Fibroblast of lung (primary cell): ENCODE measurements at regions not wholly inside any gene's neighbourhood (a gene's known extent, or its start where the extent isn't known, plus 50 kb on each side); places are given as distances from the start of the nearest gene placed in this dataset.

Experiments
- DNase-seq, 2 donors: peaks; one replicate each; pipeline versions ENCODE4 v3.0.0 to v3.0.0-alpha.2; 2010; ENCODE audit warnings: low read depth in 2 of 2
- H2AFZ ChIP-seq: 2 replicates; pipeline ENCODE4 v1.5.1; 2012; ENCODE audit warnings: low read length, control low read depth, inconsistent platforms
- H3K27ac ChIP-seq: 2 replicates; pipeline ENCODE4 v1.5.1; 2011; ENCODE audit warnings: low read length, control low read depth; ENCODE audit not compliant: insufficient read depth
- H3K27me3 ChIP-seq: 2 replicates; pipeline ENCODE4 v1.5.1; 2011; ENCODE audit warnings: mild to moderate bottlenecking, low read length; ENCODE audit not compliant: control insufficient read depth, insufficient read depth
- H3K36me3 ChIP-seq: 2 replicates; pipeline ENCODE4 v1.5.1; 2011; ENCODE audit warnings: low read length; ENCODE audit not compliant: control insufficient read depth, insufficient read depth
- H3K4me1 ChIP-seq: 2 replicates; pipeline ENCODE4 v1.5.1; 2011; ENCODE audit warnings: low read length; ENCODE audit not compliant: control insufficient read depth, insufficient read depth; ENCODE audit errors: extremely low read depth
- H3K4me2 ChIP-seq: 2 replicates; pipeline ENCODE4 v1.5.1; 2011; ENCODE audit warnings: low read length, control low read depth; ENCODE audit not compliant: insufficient read depth; ENCODE audit errors: extremely low read depth
- H3K4me3 ChIP-seq, 4 experiments: fragments of 200-600 bp in 1 of 4; sonication (generic) in 1 of 4; replicated peaks in 1 of 4; 2 replicates each; pipeline ENCODE4 v1.5.1; 2011 to 2016; ENCODE audit warnings: low read length in 4 of 4, low read depth in 3 of 4, mild to moderate bottlenecking in 3 of 4, control low read depth in 2 of 4, inconsistent platforms in 1 of 4, mixed read lengths in 1 of 4; ENCODE audit not compliant: insufficient read depth in 1 of 4; ENCODE audit errors: control extremely low read depth in 1 of 4
- H3K79me2 ChIP-seq: 2 replicates; pipeline ENCODE4 v1.5.1; 2012; ENCODE audit warnings: mild to moderate bottlenecking, low read length, inconsistent platforms; ENCODE audit not compliant: control insufficient read depth, insufficient read depth
- H3K9ac ChIP-seq: 2 replicates; pipeline ENCODE4 v1.5.1; 2011; ENCODE audit warnings: mild to moderate bottlenecking, low read length, control low read depth; ENCODE audit not compliant: insufficient read depth
- H3K9me3 ChIP-seq: 2 replicates; pipeline ENCODE4 v1.5.1; 2012; ENCODE audit warnings: low read depth, low read length; ENCODE audit not compliant: control insufficient read depth, insufficient read depth
- H4K20me1 ChIP-seq: 2 replicates; pipeline ENCODE4 v1.5.1; 2011; ENCODE audit warnings: low read length; ENCODE audit not compliant: control insufficient read depth, insufficient read depth; ENCODE audit errors: extremely low read depth
- CTCF ChIP-seq, 2 donors: IDR thresholded peaks in 1 of 2; conservative IDR thresholded peaks in 1 of 2; 1 replicate in 1 of 2; 2 replicates in 1 of 2; pipeline ENCODE4 v1.5.1; 2011 to 2012; ENCODE audit warnings: low read length in 2 of 2, control low read depth in 1 of 2, inconsistent platforms in 1 of 2, low read depth in 1 of 2, mild to moderate bottlenecking in 1 of 2
- EZH2 ChIP-seq: IDR thresholded peaks from 2 replicates; pipeline ENCODE4 v1.5.1; 2012; ENCODE audit warnings: low read length, control low read depth, mild to moderate bottlenecking; ENCODE audit errors: missing control alignments

- Histone ChIP-seq H3K4me1 (no peaks in the 10 kb centered on the region), H3K79me2 (no peaks in the 10 kb centered on the region), H3K9me3 (no peaks in the 10 kb centered on the region), H3K27ac (no peak overlapping the region), H3K9ac (no peak overlapping the region), H3K4me3 (no peak overlapping the region), H2AFZ (no peak overlapping the region), H4K20me1 (no peaks in the 10 kb centered on the region), H3K27me3 (no peaks in the 10 kb centered on the region), H3K36me3 (no peaks in the 10 kb centered on the region), H3K4me2 (no peak overlapping the region)
- TF ChIP-seq CTCF (conservative IDR thresholded peaks at IDR 0.05 in 1 of 2, IDR thresholded peaks at IDR 0.05 in 1 of 2; ENCODE audit: low read depth in 1 of 2, low read length in 2 of 2) (no peak), EZH2 (no peak)
- no peak for DNase-seq
Measured at GRCh38 chr6:140970485-140970884, 1162.2 kb upstream of the GJE1 start.

GRCh38 chr6:140968062-140968461, 1164.7 kb upstream of the GJE1 start:
- no peak overlapping the region for H3K27ac ChIP-seq
- no peaks in the 10 kb centered on the region for H3K4me1 ChIP-seq
- no peak overlapping the region for H3K9ac ChIP-seq
- H3K4me2 ChIP-seq = no peak overlapping the region
- no peak overlapping the region for H3K4me3 ChIP-seq
- no peak for DNase-seq
- H3K27me3 ChIP-seq = no peaks in the 10 kb centered on the region
- no peaks in the 10 kb centered on the region for H3K9me3 ChIP-seq
- H3K79me2 ChIP-seq = no peaks in the 10 kb centered on the region
- H3K36me3 ChIP-seq = no peaks in the 10 kb centered on the region
- H2AFZ ChIP-seq = no peak overlapping the region
- no peak for TF ChIP-seq EZH2
- TF ChIP-seq CTCF (conservative IDR thresholded peaks at IDR 0.05 in 1 of 2, IDR thresholded peaks at IDR 0.05 in 1 of 2; ENCODE audit: low read depth in 1 of 2, low read length in 2 of 2) = no peak
- no peaks in the 10 kb centered on the region for H4K20me1 ChIP-seq

GRCh38 chr6:140966676-140967075, 1166.0 kb upstream of the GJE1 start:
- Histone ChIP-seq H3K9ac (no peak overlapping the region), H3K27me3 (no peaks in the 10 kb centered on the region), H4K20me1 (no peaks in the 10 kb centered on the region), H3K4me1 (no peaks in the 10 kb centered on the region), H3K27ac (no peak overlapping the region), H3K9me3 (no peaks in the 10 kb centered on the region), H3K4me2 (no peak overlapping the region), H3K79me2 (no peaks in the 10 kb centered on the region), H2AFZ (no peak overlapping the region), H3K4me3 (no peak overlapping the region), H3K36me3 (no peaks in the 10 kb centered on the region)
- DNase-seq = no peak
- TF ChIP-seq EZH2 = no peak
- TF ChIP-seq CTCF (conservative IDR thresholded peaks at IDR 0.05 in 1 of 2, IDR thresholded peaks at IDR 0.05 in 1 of 2; ENCODE audit: low read depth in 1 of 2, low read length in 2 of 2) = no peak
